Mesenchymal stem cell (in vitro differentiated cells and primary cell): ENCODE measurements at regions not wholly inside any gene's neighbourhood (a gene's known extent, or its start where the extent isn't known, plus 50 kb on each side); places are given as distances from the start of the nearest gene placed in this dataset.
A peak's percentile ranks its signal among the peaks of the same experiment; 100 is the strongest.

Experiments used
- DNase-seq: peaks from one replicate; pipeline ENCODE4 v3.0.0-alpha.2; 2013
- H2AFZ ChIP-seq: one replicate; pipeline ENCODE4 v1.6.1; 2013; ENCODE audit warnings: low read depth, mild to moderate bottlenecking, control low read depth, inconsistent platforms, low read length, moderate library complexity
- H2AK5ac ChIP-seq: 2 replicates; pipeline ENCODE4 v1.6.1; 2013; ENCODE audit warnings: low read length, moderate library complexity, mild to moderate bottlenecking, inconsistent platforms; ENCODE audit not compliant: severe bottlenecking
- H2BK120ac ChIP-seq: one replicate; pipeline ENCODE4 v1.6.1; 2013; ENCODE audit warnings: low read depth, mild to moderate bottlenecking, inconsistent platforms, low read length, moderate library complexity
- H2BK12ac ChIP-seq, 2 experiments: one replicate each; pipeline ENCODE4 v1.6.1; 2013; ENCODE audit warnings: inconsistent platforms in 2 of 2, low read length in 2 of 2, mild to moderate bottlenecking in 2 of 2, moderate library complexity in 2 of 2, control low read depth in 1 of 2
- H2BK15ac ChIP-seq: one replicate; pipeline ENCODE4 v1.6.1; 2013; ENCODE audit warnings: mild to moderate bottlenecking, low read depth, inconsistent platforms; ENCODE audit not compliant: poor library complexity, severe bottlenecking
- H2BK5ac ChIP-seq: 2 replicates; pipeline ENCODE4 v1.6.1; 2013; ENCODE audit warnings: low read depth, mild to moderate bottlenecking, low read length, control low read depth, inconsistent platforms; ENCODE audit not compliant: poor library complexity, severe bottlenecking
- H3K14ac ChIP-seq, 2 experiments: one replicate each; pipeline ENCODE4 v1.6.1; 2013; ENCODE audit warnings: inconsistent platforms in 2 of 2, low read length in 2 of 2, control low read depth in 1 of 2, mild to moderate bottlenecking in 1 of 2, moderate library complexity in 1 of 2
- H3K18ac ChIP-seq, 2 experiments: one replicate each; pipeline ENCODE4 v1.6.1; 2013; ENCODE audit warnings: inconsistent platforms in 2 of 2, low read length in 2 of 2, control low read depth in 1 of 2, low read depth in 1 of 2, mild to moderate bottlenecking in 1 of 2
- H3K23ac ChIP-seq, 2 experiments: one replicate each; pipeline ENCODE4 v1.6.1; 2013; ENCODE audit warnings: inconsistent platforms in 2 of 2, low read length in 2 of 2, mild to moderate bottlenecking in 2 of 2, moderate library complexity in 2 of 2, control low read depth in 1 of 2
- H3K27ac ChIP-seq: 2 replicates; pipeline ENCODE4 v1.5.1; 2013; ENCODE audit warnings: mild to moderate bottlenecking, moderate library complexity, low read length, control low read depth, inconsistent platforms; ENCODE audit not compliant: poor library complexity, severe bottlenecking
- H3K27me3 ChIP-seq, 2 experiments: 2 replicates each; pipeline versions ENCODE4 v1.6.1 to v1.7.0; 2013; ENCODE audit warnings: low read length in 2 of 2, mild to moderate bottlenecking in 2 of 2, moderate library complexity in 2 of 2, control low read depth in 1 of 2, inconsistent platforms in 1 of 2; ENCODE audit not compliant: control insufficient read depth in 1 of 2, insufficient read depth in 1 of 2
- H3K36me3 ChIP-seq, 2 experiments: 2 replicates each; pipeline versions ENCODE4 v1.6.1 to v1.7.0; 2013; ENCODE audit warnings: low read length in 2 of 2, control low read depth in 1 of 2, inconsistent platforms in 1 of 2, low read depth in 1 of 2, mild to moderate bottlenecking in 1 of 2; ENCODE audit not compliant: insufficient read depth in 2 of 2, control insufficient read depth in 1 of 2
- H3K4ac ChIP-seq, 2 experiments: one replicate each; pipeline ENCODE4 v1.6.1; 2013; ENCODE audit warnings: inconsistent platforms in 2 of 2, low read length in 2 of 2, mild to moderate bottlenecking in 2 of 2, moderate library complexity in 2 of 2, control low read depth in 1 of 2, low read depth in 1 of 2
- H3K4me1 ChIP-seq: 2 replicates; pipeline ENCODE4 v1.6.1; 2013; ENCODE audit warnings: low read depth, low read length, control low read depth; ENCODE audit not compliant: control insufficient read depth, insufficient read depth
- H3K4me2 ChIP-seq: 2 replicates; pipeline ENCODE4 v1.6.1; 2013; ENCODE audit warnings: low read length, mild to moderate bottlenecking, inconsistent platforms; ENCODE audit not compliant: poor library complexity, severe bottlenecking
- H3K4me3 ChIP-seq, 2 experiments: 2 replicates each; pipeline versions ENCODE4 v1.5.1 to v1.7.0; 2013; ENCODE audit warnings: low read length in 2 of 2, mild to moderate bottlenecking in 2 of 2, control low read depth in 1 of 2, low read depth in 1 of 2; ENCODE audit not compliant: insufficient read depth in 1 of 2
- H3K79me1 ChIP-seq: replicated peaks from 2 replicates; pipeline ENCODE4 v1.6.1; 2013; ENCODE audit warnings: mild to moderate bottlenecking, control low read depth, low read length, inconsistent platforms; ENCODE audit not compliant: poor library complexity, severe bottlenecking
- H3K9ac ChIP-seq: 2 replicates; pipeline ENCODE4 v1.7.0; 2013; ENCODE audit warnings: mild to moderate bottlenecking, low read length, moderate library complexity
- H3K9me3 ChIP-seq: 2 replicates; pipeline ENCODE4 v1.7.0; 2013; ENCODE audit warnings: mild to moderate bottlenecking, low read length; ENCODE audit not compliant: control insufficient read depth
- H4K8ac ChIP-seq: one replicate; pipeline ENCODE4 v1.6.1; 2013; ENCODE audit warnings: inconsistent platforms, mild to moderate bottlenecking, low read length, moderate library complexity
- H4K91ac ChIP-seq: one replicate; pipeline ENCODE4 v1.6.1; 2013; ENCODE audit warnings: mild to moderate bottlenecking, low read length, inconsistent platforms
- WGBS: methylation state at CpG from one replicate; pipeline ENCODE4 v1.1.7; 2013; ENCODE audit warnings: mixed read lengths; 5-methylcytosine and 5-hydroxymethylcytosine counted together

GRCh38 chr15:70202756-70203155 is 105.0 kb upstream of the TLE3 start:
- Histone ChIP-seq H3K9me3 (no peaks in the 10 kb centered on the region), H3K36me3 (no peaks in the 10 kb centered on the region), H2BK15ac (no peak overlapping the region), H4K8ac (no peak overlapping the region), H3K23ac (no peak overlapping the region), H2BK5ac (no peak overlapping the region), H4K91ac (no peak overlapping the region), H3K4me3 (no peak overlapping the region), H3K4ac (no peak overlapping the region), H2AFZ (no peak overlapping the region), H2AK5ac (no peak overlapping the region), H3K27me3 (peaks cover 9 to 49% of the 10 kb centered on the region in 2 experiments), H3K4me1 (peaks cover 4% of the 10 kb centered on the region), H3K27ac (no peak overlapping the region), H2BK120ac (no peak overlapping the region), H3K4me2 (no peak overlapping the region), H3K9ac (no peak overlapping the region), H2BK12ac (no peak overlapping the region), H3K14ac (no peak overlapping the region), H3K18ac (no peak overlapping the region), H3K79me1 (no peaks in the 10 kb centered on the region)
- 77% methylated on average over 2 of the region's 2 CpGs for WGBS
- DNase-seq = no peak

GRCh38 chr15:70201425-70201775 is 103.7 kb upstream of the TLE3 start:
- Histone ChIP-seq H4K91ac (no peak overlapping the region), H3K14ac (no peak overlapping the region), H3K79me1 (no peaks in the 10 kb centered on the region), H2BK12ac (no peak overlapping the region), H3K4ac (no peak overlapping the region), H3K36me3 (no peaks in the 10 kb centered on the region), H3K9ac (no peak overlapping the region), H2BK15ac (no peak overlapping the region), H2BK5ac (no peak overlapping the region), H3K18ac (no peak overlapping the region), H3K27me3 (peaks cover 0 to 45% of the 10 kb centered on the region in 2 experiments), H3K27ac (no peak overlapping the region), H3K4me1 (peaks cover 16% of the 10 kb centered on the region), H3K4me2 (no peak overlapping the region), H2BK120ac (no peak overlapping the region), H2AK5ac (no peak overlapping the region), H3K4me3 (no peak overlapping the region), H2AFZ (no peak overlapping the region), H4K8ac (no peak overlapping the region), H3K23ac (no peak overlapping the region), H3K9me3 (no peaks in the 10 kb centered on the region)
- DNase-seq = no peak
- 72% methylated on average over 3 of the region's 6 CpGs for WGBS

- Histone ChIP-seq H3K9ac (no peak overlapping the region), H3K79me1 (no peaks in the 10 kb centered on the region), H3K14ac (no peak overlapping the region), H3K4me1 (peaks cover 22% of the 10 kb centered on the region), H3K27ac (no peak overlapping the region), H2BK12ac (peak overlapping the region in 1 of 2 experiments; percentile 43), H3K4me2 (no peak overlapping the region), H2BK120ac (no peak overlapping the region), H2BK5ac (no peak overlapping the region), H4K91ac (no peak overlapping the region), H3K4me3 (no peak overlapping the region), H4K8ac (no peak overlapping the region), H3K36me3 (no peaks in the 10 kb centered on the region), H2AK5ac (no peak overlapping the region), H3K23ac (no peak overlapping the region), H2BK15ac (no peak overlapping the region), H3K18ac (no peak overlapping the region), H2AFZ (no peak overlapping the region), H3K9me3 (no peaks in the 10 kb centered on the region), H3K27me3 (peaks cover 0 to 45% of the 10 kb centered on the region in 2 experiments), H3K4ac (no peak overlapping the region)
- 70% methylated on average over 20 of the region's 23 CpGs for WGBS
- peak; percentile 57 for DNase-seq
Measured at GRCh38 chr15:70200511-70201424, 103.1 kb upstream of the TLE3 start.

- Histone ChIP-seq H2BK120ac (no peak overlapping the region), H2AK5ac (no peak overlapping the region), H4K8ac (no peak overlapping the region), H3K4me3 (no peak overlapping the region), H3K9me3 (no peaks in the 10 kb centered on the region), H2AFZ (no peak overlapping the region), H3K27me3 (peaks cover 0 to 41% of the 10 kb centered on the region in 2 experiments), H3K4me2 (no peak overlapping the region), H2BK5ac (no peak overlapping the region), H3K14ac (no peak overlapping the region), H3K9ac (no peak overlapping the region), H3K36me3 (no peaks in the 10 kb centered on the region), H3K4me1 (peaks cover 29% of the 10 kb centered on the region), H2BK12ac (no peak overlapping the region), H4K91ac (no peak overlapping the region), H3K79me1 (no peaks in the 10 kb centered on the region), H2BK15ac (no peak overlapping the region), H3K27ac (no peak overlapping the region), H3K4ac (no peak overlapping the region), H3K18ac (no peak overlapping the region), H3K23ac (no peak overlapping the region)
- 57% methylated on average over 17 of the region's 18 CpGs for WGBS
- no peak for DNase-seq
Measured at GRCh38 chr15:70199540-70200410, 102.1 kb upstream of the TLE3 start.
